Bronchial epithelial cell (primary cell): ENCODE measurements at regions not wholly inside any gene's neighbourhood (a gene's known extent, or its start where the extent isn't known, plus 50 kb on each side); places are given as distances from the start of the nearest gene placed in this dataset.
"Not testable (repeated sequence)": the region's sequence is repeated elsewhere in the genome, so short reads cannot be mapped to it uniquely, and the experiment has no call there.

ENCODE experiments used
- DNase-seq: peaks from one replicate; pipeline ENCODE4 v3.0.0-alpha.2; 2010; ENCODE audit warnings: low read depth
- FAIRE-seq: peaks from 2 replicates; lab custom pipeline; 2011; peaks lifted over from hg19 to GRCh38; lab: Jason Lieb, UNC
- H3K27me3 ChIP-seq: 2 replicates; pipeline ENCODE4 v1.5.1; 2011; ENCODE audit warnings: low read length; ENCODE audit not compliant: control insufficient read depth, insufficient read depth
- H3K36me3 ChIP-seq: 2 replicates; pipeline ENCODE4 v1.5.1; 2011; ENCODE audit warnings: low read length; ENCODE audit not compliant: control insufficient read depth, insufficient read depth
- H3K4me3 ChIP-seq: 2 replicates; pipeline ENCODE4 v1.5.1; 2011; ENCODE audit warnings: mild to moderate bottlenecking, low read depth, low read length, control low read depth
- CTCF ChIP-seq: IDR thresholded peaks from 2 replicates; pipeline ENCODE4 v1.5.1; 2011; ENCODE audit warnings: mild to moderate bottlenecking, moderate library complexity, low read length, control low read depth, inconsistent platforms; ENCODE audit not compliant: insufficient read depth, severe bottlenecking

- not testable (repeated sequence) for H3K27me3 ChIP-seq, FAIRE-seq, DNase-seq, H3K36me3 ChIP-seq, H3K4me3 ChIP-seq
Observed at GRCh38 chr12:9473638-9474037, 134.1 kb downstream of the KLRB1 start.

GRCh38 chr12:9471501-9471900, 136.2 kb downstream of the KLRB1 start:
- not testable (repeated sequence) for H3K36me3 ChIP-seq, H3K27me3 ChIP-seq, FAIRE-seq, H3K4me3 ChIP-seq
- peak; percentile 39 for DNase-seq

- not testable (repeated sequence) for H3K4me3 ChIP-seq, H3K27me3 ChIP-seq, FAIRE-seq, DNase-seq, H3K36me3 ChIP-seq
Observed at GRCh38 chr12:9470367-9470766, 137.3 kb downstream of the KLRB1 start.

- H3K4me3 ChIP-seq, DNase-seq, H3K36me3 ChIP-seq, H3K27me3 ChIP-seq, FAIRE-seq: not testable (repeated sequence)
Observed at GRCh38 chr12:9469956-9470355, 137.8 kb downstream of the KLRB1 start.

- FAIRE-seq, DNase-seq, H3K36me3 ChIP-seq, H3K27me3 ChIP-seq, H3K4me3 ChIP-seq: not testable (repeated sequence)
Observed at GRCh38 chr12:9469463-9469862, 138.3 kb downstream of the KLRB1 start.

GRCh38 chr12:9468998-9469397, 138.7 kb downstream of the KLRB1 start:
- not testable (repeated sequence) for H3K27me3 ChIP-seq, H3K4me3 ChIP-seq, FAIRE-seq, H3K36me3 ChIP-seq
- peak; percentile 34 for DNase-seq
- TF ChIP-seq CTCF = peak; percentile 55

GRCh38 chr12:9468144-9468543, 139.6 kb downstream of the KLRB1 start:
- not testable (repeated sequence) for H3K4me3 ChIP-seq, H3K27me3 ChIP-seq, FAIRE-seq, H3K36me3 ChIP-seq, DNase-seq

- Histone ChIP-seq H3K36me3 (no peaks in the 10 kb centered on the region), H3K4me3 (no peak overlapping the region), H3K27me3 (no peaks in the 10 kb centered on the region)
- no peak for DNase-seq
- no peak for TF ChIP-seq CTCF
- FAIRE-seq = no peak
Observed at GRCh38 chr12:9464408-9464807, 143.3 kb downstream of the KLRB1 start.

GRCh38 chr12:9455516-9455915, 152.2 kb downstream of the KLRB1 start:
- not testable (repeated sequence) for H3K27me3 ChIP-seq, H3K36me3 ChIP-seq, H3K4me3 ChIP-seq, FAIRE-seq
- DNase-seq = peak; percentile 66

GRCh38 chr12:9454021-9454420, 153.7 kb downstream of the KLRB1 start:
- H3K4me3 ChIP-seq, FAIRE-seq, H3K36me3 ChIP-seq, H3K27me3 ChIP-seq: not testable (repeated sequence)
- peak; percentile 91 for DNase-seq
